Activated B cell treated with CpG ODN at 0.5 μM for 24 hours (primary cell): ENCODE measurements at regions not wholly inside any gene's neighbourhood (a gene's known extent, or its start where the extent isn't known, plus 50 kb on each side); places are given as distances from the start of the nearest gene placed in this dataset.

Experiments
- ATAC-seq: fragments of 200-7000 bp; cut with Tn5 transposase; one replicate; pipeline ENCODE4 v1.10.0; 2021; ENCODE audit warnings: low read depth, mild to moderate bottlenecking, moderate library complexity
- CTCF ChIA-PET: fragments of 350-600 bp; sonication (Branson Sonifier 250); formaldehyde crosslinking; loops from one replicate; lab custom pipeline; 2021; ENCODE audit warnings: antibody characterized with exemption; lab: Charles Lee
- POLR2A ChIA-PET: fragments of 350-600 bp; sonication (Branson Sonifier 250); formaldehyde crosslinking; loops from one replicate; lab custom pipeline; 2021; ENCODE audit warnings: antibody characterized with exemption; lab: Charles Lee
- DNase-seq: peaks from one replicate; pipeline ENCODE4 v3.0.0; 2022
- H3K27ac Mint-ChIP-seq: one replicate; pipeline ENCODE4 v1.8.0; 2020; ENCODE audit warnings: mixed read lengths
- H3K27me3 Mint-ChIP-seq: one replicate; pipeline ENCODE4 v1.8.0; 2021; ENCODE audit warnings: mixed read lengths
- H3K36me3 Mint-ChIP-seq: one replicate; pipeline ENCODE4 v1.8.0; 2021; ENCODE audit warnings: low read depth, mixed read lengths
- H3K4me1 Mint-ChIP-seq: one replicate; pipeline ENCODE4 v1.8.0; 2021; ENCODE audit warnings: mixed read lengths
- H3K4me3 Mint-ChIP-seq: one replicate; pipeline ENCODE4 v1.8.0; 2020; ENCODE audit warnings: mild to moderate bottlenecking, mixed read lengths
- H3K9me3 Mint-ChIP-seq: one replicate; pipeline ENCODE4 v1.8.0; 2020; ENCODE audit warnings: mixed read lengths
- CTCF ChIP-seq: fragments of 200-600 bp; IDR thresholded peaks from one replicate; pipeline ENCODE4 v1.8.0; 2022; ENCODE audit warnings: antibody characterized with exemption, mild to moderate bottlenecking
- intact Hi-C: fragments of 100-400 bp; cut with micrococcal nuclease; formaldehyde crosslinking; loops from one replicate; pipeline ENCODE4 v1.15.1; 2024

- Mint-ChIP-seq H3K9me3 (peaks cover 8% of the 10 kb centered on the region), H3K27ac (no peak overlapping the region), H3K4me3 (no peak overlapping the region), H3K36me3 (no peaks in the 10 kb centered on the region), H3K27me3 (no peaks in the 10 kb centered on the region), H3K4me1 (no peaks in the 10 kb centered on the region)
- intact Hi-C loops, result no loop called here
- DNase-seq, result no peak
- no peak for TF ChIP-seq CTCF
- CTCF ChIA-PET, result no interaction called here
- POLR2A ChIA-PET, result no interaction called here
- no peak for ATAC-seq
Observed at GRCh38 chr4:100826067-100826466, 308.2 kb upstream of the EMCN start.

- intact Hi-C loops, result no loop called here
- H3K4me3 Mint-ChIP-seq, result no peak overlapping the region
- ATAC-seq (no peak), DNase-seq (no peak)
- no peak for TF ChIP-seq CTCF
- no peak overlapping the region for H3K27ac Mint-ChIP-seq
- no peaks in the 10 kb centered on the region for H3K36me3 Mint-ChIP-seq
- CTCF ChIA-PET, result no interaction called here
- no peaks in the 10 kb centered on the region for H3K27me3 Mint-ChIP-seq
- POLR2A ChIA-PET, result no interaction called here
- H3K9me3 Mint-ChIP-seq, result peaks cover 5% of the 10 kb centered on the region
- no peaks in the 10 kb centered on the region for H3K4me1 Mint-ChIP-seq
Observed at GRCh38 chr4:100823993-100824323, 306.1 kb upstream of the EMCN start.

- H3K27me3 Mint-ChIP-seq, result no peaks in the 10 kb centered on the region
- ATAC-seq (no peak), DNase-seq (no peak)
- ChIA-PET CTCF (no interaction called here), POLR2A (no interaction called here)
- no peak overlapping the region for H3K27ac Mint-ChIP-seq
- intact Hi-C loops, result no loop called here
- no peak for TF ChIP-seq CTCF
- H3K4me3 Mint-ChIP-seq, result no peak overlapping the region
- no peaks in the 10 kb centered on the region for H3K4me1 Mint-ChIP-seq
- no peaks in the 10 kb centered on the region for H3K36me3 Mint-ChIP-seq
- peaks cover under 1% of the 10 kb centered on the region for H3K9me3 Mint-ChIP-seq
Observed at GRCh38 chr4:100823066-100823992, 305.5 kb upstream of the EMCN start.

GRCh38 chr4:100820249-100820648 lies 302.4 kb upstream of the EMCN start:
- Mint-ChIP-seq H3K36me3 (no peaks in the 10 kb centered on the region), H3K9me3 (no peaks in the 10 kb centered on the region), H3K4me3 (no peak overlapping the region), H3K4me1 (no peaks in the 10 kb centered on the region), H3K27ac (no peak overlapping the region), H3K27me3 (no peaks in the 10 kb centered on the region)
- intact Hi-C loops, result no loop called here
- ChIA-PET POLR2A (no interaction called here), CTCF (no interaction called here)
- TF ChIP-seq CTCF, result no peak
- DNase-seq, result no peak
- no peak for ATAC-seq

- ATAC-seq, result no peak
- POLR2A ChIA-PET, result no interaction called here
- TF ChIP-seq CTCF, result no peak
- Mint-ChIP-seq H3K9me3 (no peaks in the 10 kb centered on the region), H3K4me1 (no peaks in the 10 kb centered on the region), H3K27ac (no peak overlapping the region), H3K27me3 (no peaks in the 10 kb centered on the region), H3K36me3 (no peaks in the 10 kb centered on the region), H3K4me3 (no peak overlapping the region)
- no peak for DNase-seq
- intact Hi-C loops, result no loop called here
- CTCF ChIA-PET, result no interaction called here
Observed at GRCh38 chr4:100819505-100819904, 301.7 kb upstream of the EMCN start.
